K562 (cell line): ENCODE measurements at regions not wholly inside any gene's neighbourhood (a gene's known extent, or its start where the extent isn't known, plus 50 kb on each side); places are given as distances from the start of the nearest gene placed in this dataset.

Source experiments
- ATAC-seq: fragments of 200-7000 bp; cut with Tn5 transposase; 3 replicates; pipeline ENCODE4 v1.9.1; 2020; ENCODE audit warnings: moderate library complexity
- BruUV-seq: library from RNA; stranded (reverse); fragments of 400-500 nt; replicated peaks from 2 replicates; lab custom pipeline; 2021; lab: Mats Ljungman, UMichigan
- CTCF ChIA-PET: fragments of 300-600 bp; formaldehyde crosslinking; extraction: SDS; loops from one replicate; lab custom pipeline; 2021; ENCODE audit warnings: low intra/inter-chr PET ratio; lab: Yijun Ruan, JAX
- POLR2A ChIA-PET: fragments of 300-600, 350-650 bp; sonication (Branson Sonifier 250); formaldehyde crosslinking; extraction: SDS; loops from one replicate; lab custom pipeline; 2021; ENCODE audit warnings: antibody characterized with exemption, inconsistent platforms; lab: Yijun Ruan, JAX
- DNase-seq, 4 experiments: peaks; one replicate each; pipeline versions ENCODE4 v3.0.0 to v3.0.0-alpha.2; 2011 to 2018; ENCODE audit warnings: low spot score in 3 of 4, mixed read lengths in 3 of 4; ENCODE audit errors: extremely low read depth in 1 of 4
- FAIRE-seq: peaks from 2 replicates; lab custom pipeline; 2011; peaks lifted over from hg19 to GRCh38; lab: Jason Lieb, UNC
- H2AFZ ChIP-seq: 2 replicates; pipeline ENCODE4 v1.6.0; 2011; ENCODE audit warnings: low read depth, low read length, control low read depth, inconsistent platforms
- H3K27ac ChIP-seq: fragments of 200-600 bp; 3 replicates; pipeline ENCODE4 v1.8.0; 2011; ENCODE audit warnings: low read depth, mild to moderate bottlenecking, control low read depth, inconsistent platforms, low read length, moderate library complexity, mixed read lengths; ENCODE audit errors: extremely low read depth
- H3K27me3 ChIP-seq, 2 experiments: fragments of 300-600 bp in 1 of 2; 2 replicates in 1 of 2; 3 replicates in 1 of 2; pipeline versions ENCODE4 v1.6.0 to v1.8.0; 2011; ENCODE audit warnings: inconsistent platforms in 2 of 2, low read length in 2 of 2, mild to moderate bottlenecking in 1 of 2, mixed read lengths in 1 of 2, moderate library complexity in 1 of 2; ENCODE audit not compliant: control insufficient read depth in 2 of 2, insufficient read depth in 2 of 2
- H3K36me3 ChIP-seq: fragments of 300-600 bp; 3 replicates; pipeline ENCODE4 v1.8.0; 2011; ENCODE audit warnings: mild to moderate bottlenecking, low read length, inconsistent platforms; ENCODE audit not compliant: control insufficient read depth, insufficient read depth
- H3K4me1 ChIP-seq, 2 experiments: fragments of 200-600 bp in 1 of 2; replicated peaks in 1 of 2; 2 replicates in 1 of 2; 3 replicates in 1 of 2; pipeline versions ENCODE4 v1.5.1 to v1.8.0; 2011; ENCODE audit warnings: inconsistent platforms in 2 of 2, low read length in 2 of 2, mild to moderate bottlenecking in 1 of 2, mixed read lengths in 1 of 2, moderate library complexity in 1 of 2; ENCODE audit not compliant: control insufficient read depth in 2 of 2, insufficient read depth in 2 of 2
- H3K4me2 ChIP-seq: 2 replicates; pipeline ENCODE4 v1.6.1; 2011; ENCODE audit warnings: low read length, control low read depth, inconsistent platforms, mixed read lengths; ENCODE audit not compliant: insufficient read depth
- H3K4me3 ChIP-seq: fragments of 200-600 bp; sonication (generic), shearing (Covaris generic); 2 replicates; pipeline ENCODE4 v1.5.1; 2016; ENCODE audit warnings: control low read depth, inconsistent platforms
- H3K79me2 ChIP-seq: fragments of 200-600 bp; 3 replicates; pipeline ENCODE4 v1.8.0; 2011; ENCODE audit warnings: low read length, inconsistent platforms; ENCODE audit not compliant: control insufficient read depth, insufficient read depth
- H3K9ac ChIP-seq, 2 experiments: 2 replicates each; pipeline versions ENCODE4 v1.6.0 to v1.6.1; 2011; ENCODE audit warnings: low read depth in 2 of 2, low read length in 2 of 2, control low read depth in 1 of 2, inconsistent platforms in 1 of 2, mild to moderate bottlenecking in 1 of 2, mixed read lengths in 1 of 2; ENCODE audit not compliant: insufficient read depth in 1 of 2
- H3K9me1 ChIP-seq: one replicate; pipeline ENCODE4 v1.6.0; 2011; ENCODE audit warnings: inconsistent platforms, mild to moderate bottlenecking, low read length, moderate library complexity; ENCODE audit not compliant: control insufficient read depth, insufficient read depth
- H3K9me3 ChIP-seq: replicated peaks from 2 replicates; pipeline ENCODE4 v1.5.1; 2011; ENCODE audit warnings: low read depth, low read length, inconsistent platforms; ENCODE audit not compliant: control insufficient read depth, insufficient read depth
- H4K20me1 ChIP-seq: replicated peaks from 2 replicates; pipeline ENCODE4 v1.6.1; 2011; ENCODE audit warnings: low read length, inconsistent platforms, mixed read lengths; ENCODE audit not compliant: control insufficient read depth, insufficient read depth
- PHF21A ChIP-seq: fragments of 450-650 bp; IDR thresholded peaks from 2 replicates; pipeline ENCODE4 v1.6.1; 2017; ENCODE audit warnings: low read depth, borderline replicate concordance
- SIN3A ChIP-seq, 2 experiments: fragments of 150-350 bp in 1 of 2; IDR thresholded peaks; 2 replicates each; pipeline ENCODE4 v1.6.1; 2011 to 2016; ENCODE audit warnings: borderline replicate concordance in 2 of 2, low read depth in 2 of 2, low read length in 2 of 2, mild to moderate bottlenecking in 2 of 2, moderate library complexity in 2 of 2; ENCODE audit not compliant: control insufficient read depth in 1 of 2
- TEAD2 ChIP-seq: fragments of 450-650 bp; IDR thresholded peaks from 2 replicates; pipeline ENCODE4 v1.6.1; 2016; ENCODE audit warnings: missing genetic modification characterization, control low read depth, missing compliant biosample characterization
- WGBS: fragments of 100-300 bp; shearing (Covaris generic); methylation state at CpG from one replicate; pipeline ENCODE4 v1.1.6; 2016; ENCODE audit warnings: low coverage, mixed read lengths; ENCODE audit not compliant: insufficient coverage; ENCODE audit errors: missing lambda C conversion rate; 5-methylcytosine and 5-hydroxymethylcytosine counted together
- in situ Hi-C: fragments of 300-500 bp; cut with MboI; formaldehyde crosslinking; loops from 4 replicates; pipeline ENCODE4 v1.15.0; 2018; ENCODE audit warnings: inconsistent platforms, mixed read lengths
- intact Hi-C: fragments of 100-400 bp; cut with micrococcal nuclease; formaldehyde crosslinking; loops from 2 replicates; pipeline ENCODE4 v1.14.2; 2022
- TF ChIP-seq, protein P1 (sequence below): sonication (generic); formaldehyde crosslinking; IDR thresholded peaks from 2 replicates; pipeline ENCODE4 v1.8.0; 2023; ENCODE audit warnings: mild to moderate bottlenecking, missing genetic modification reagents

DNA sequence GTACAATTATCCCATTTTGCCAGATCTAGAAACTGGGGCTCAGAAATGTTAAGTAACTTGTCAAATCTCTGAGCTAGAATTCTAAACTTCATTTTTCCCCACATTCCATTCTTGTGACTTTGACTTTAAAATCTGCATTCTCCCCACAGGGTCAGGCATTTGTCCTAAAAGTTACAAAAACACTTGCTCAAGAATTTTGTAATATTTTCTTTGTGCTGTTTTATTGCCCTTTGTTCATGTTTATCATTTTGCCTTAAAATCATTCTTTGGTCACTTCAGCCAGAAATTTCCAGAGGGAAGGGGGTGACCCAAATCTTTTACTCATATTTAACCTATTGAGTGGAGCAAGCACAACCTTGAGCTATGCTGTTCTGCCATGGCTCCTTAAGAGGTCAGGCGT is 120.1 kb upstream of the CCL21 start (continued):
- no peak for TF ChIP-seq SIN3A (IDR thresholded peaks at IDR 0.05; ENCODE audit: borderline replicate concordance in 2 of 2, control insufficient read depth in 1 of 2, low read depth in 2 of 2, low read length in 2 of 2)
- no peak for TF ChIP-seq PHF21A

DNA sequence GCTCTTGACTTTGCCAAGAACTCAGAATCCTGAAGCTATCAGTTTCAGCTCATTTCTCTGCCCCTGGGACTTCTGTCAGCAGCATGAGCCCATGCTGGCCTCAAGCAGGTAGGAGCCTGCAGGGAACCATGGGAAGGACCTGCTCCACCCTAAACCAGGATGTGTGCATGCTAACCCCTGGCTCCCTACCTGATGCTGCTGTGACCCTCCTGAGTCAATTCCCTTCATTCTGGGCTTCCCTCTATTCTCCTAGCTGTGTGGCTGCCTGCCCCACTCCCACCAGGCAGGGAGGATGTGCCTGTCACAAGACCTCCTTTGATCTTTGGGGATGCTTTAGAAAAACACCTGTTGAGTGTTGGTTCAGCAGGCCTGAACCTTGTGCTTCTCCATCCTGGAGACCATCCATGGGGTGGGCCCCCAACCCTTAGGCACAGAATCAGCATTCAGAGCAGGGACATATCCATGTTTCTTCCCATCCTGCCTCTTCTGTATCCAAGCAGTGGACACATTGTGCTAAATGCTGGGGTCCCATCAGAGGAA is 117.1 kb upstream of the CCL21 start:
- DNase-seq, result no peak
- Histone ChIP-seq H4K20me1 (no peaks in the 10 kb centered on the region), H3K27ac (no peak overlapping the region), H3K27me3 (peaks cover 0 to 16% of the 10 kb centered on the region in 2 experiments; a peak in 2 of 5 replicates), H3K79me2 (no peaks in the 10 kb centered on the region), H3K4me2 (no peak overlapping the region), H3K9me3 (no peaks in the 10 kb centered on the region), H3K36me3 (no peaks in the 10 kb centered on the region), H3K9me1 (no peaks in the 10 kb centered on the region), H3K9ac (no peak overlapping the region)
- POLR2A ChIA-PET, result interaction anchor here (0.6 kb wide), 1 partner anchor 21 kb away, joined by 3 read pairs; no protein-coding TSS in a partner anchor
- FAIRE-seq, result no peak
- no TSS peak for BruUV-seq
- intact Hi-C loops, result no loop called here
- ATAC-seq, result no peak
- CTCF ChIA-PET, result no interaction called here
- no peak for TF ChIP-seq TEAD2
- TF ChIP-seq, all 486 proteins: peak for 0
- in situ Hi-C loops, result no loop called here
- Histone ChIP-seq H2AFZ (no peak overlapping the region), H3K4me1 (no peaks in the 10 kb centered on the region), H3K4me3 (no peak overlapping the region)

DNA sequence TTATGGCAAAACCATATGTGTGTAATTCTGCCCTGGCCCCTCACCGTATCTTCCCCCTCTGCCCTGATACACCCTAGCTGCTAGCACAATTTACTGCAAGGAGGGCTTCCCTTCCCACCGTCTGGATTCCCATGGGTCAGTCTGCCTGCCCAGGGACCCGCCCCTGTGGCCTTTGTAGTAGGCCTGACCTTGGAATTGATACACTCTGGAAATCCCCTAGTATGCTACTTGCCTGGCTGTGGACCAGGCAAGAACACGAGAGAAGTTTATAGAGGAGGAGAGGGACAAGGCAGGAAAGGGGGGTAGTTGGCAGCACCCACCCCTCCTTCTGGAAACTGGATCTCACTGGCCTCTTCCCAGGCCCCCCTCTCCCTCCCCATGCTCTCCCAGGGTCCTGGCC is 115.8 kb upstream of the CCL21 start:
- no peak for ATAC-seq
- CTCF ChIA-PET, result no interaction called here
- Histone ChIP-seq H3K27me3 (peaks cover 0 to 16% of the 10 kb centered on the region in 2 experiments; a peak in 2 of 5 replicates), H3K4me1 (no peaks in the 10 kb centered on the region), H3K9me3 (no peaks in the 10 kb centered on the region), H3K27ac (no peak overlapping the region), H3K36me3 (no peaks in the 10 kb centered on the region), H3K9ac (no peak overlapping the region), H3K4me2 (no peak overlapping the region), H4K20me1 (no peaks in the 10 kb centered on the region), H3K79me2 (no peaks in the 10 kb centered on the region), H2AFZ (no peak overlapping the region), H3K9me1 (no peaks in the 10 kb centered on the region), H3K4me3 (no peak overlapping the region)
- in situ Hi-C loops, result no loop called here
- intact Hi-C loops, result no loop called here
- WGBS, result 0% methylated on average over 3 of the region's 4 CpGs
- TF ChIP-seq, protein P1, sequence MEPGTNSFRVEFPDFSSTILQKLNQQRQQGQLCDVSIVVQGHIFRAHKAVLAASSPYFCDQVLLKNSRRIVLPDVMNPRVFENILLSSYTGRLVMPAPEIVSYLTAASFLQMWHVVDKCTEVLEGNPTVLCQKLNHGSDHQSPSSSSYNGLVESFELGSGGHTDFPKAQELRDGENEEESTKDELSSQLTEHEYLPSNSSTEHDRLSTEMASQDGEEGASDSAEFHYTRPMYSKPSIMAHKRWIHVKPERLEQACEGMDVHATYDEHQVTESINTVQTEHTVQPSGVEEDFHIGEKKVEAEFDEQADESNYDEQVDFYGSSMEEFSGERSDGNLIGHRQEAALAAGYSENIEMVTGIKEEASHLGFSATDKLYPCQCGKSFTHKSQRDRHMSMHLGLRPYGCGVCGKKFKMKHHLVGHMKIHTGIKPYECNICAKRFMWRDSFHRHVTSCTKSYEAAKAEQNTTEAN (CRISPR knock-in tag), result no peak
- DNase-seq, result no peak
- POLR2A ChIA-PET, result no interaction called here
- no peak for FAIRE-seq
- no TSS peak for BruUV-seq
